Thyroid gland (tissue), 4 donors: ENCODE measurements at regions not wholly inside any gene's neighbourhood (a gene's known extent, or its start where the extent isn't known, plus 50 kb on each side); places are given as distances from the start of the nearest gene placed in this dataset.

ENCODE experiments used
- POLR2A ChIP-seq, 2 donors: fragments of 450-650 bp; IDR thresholded peaks; one replicate each; pipeline ENCODE4 v1.6.1; 2017; ENCODE audit warnings: antibody characterized with exemption in 2 of 2, mild to moderate bottlenecking in 2 of 2, moderate library complexity in 1 of 2
- TF ChIP-seq, protein P1 (sequence below), 6 experiments: fragments of 200-600 bp in 3 of 6; fragments of 450-650 bp in 3 of 6; sonication (generic) in 3 of 6; IDR thresholded peaks; one replicate each; pipeline ENCODE4 v1.5.1; 2016 to 2019; ENCODE audit warnings: antibody characterized with exemption in 6 of 6, mild to moderate bottlenecking in 2 of 6, inconsistent platforms in 1 of 6, moderate library complexity in 1 of 6

DNA sequence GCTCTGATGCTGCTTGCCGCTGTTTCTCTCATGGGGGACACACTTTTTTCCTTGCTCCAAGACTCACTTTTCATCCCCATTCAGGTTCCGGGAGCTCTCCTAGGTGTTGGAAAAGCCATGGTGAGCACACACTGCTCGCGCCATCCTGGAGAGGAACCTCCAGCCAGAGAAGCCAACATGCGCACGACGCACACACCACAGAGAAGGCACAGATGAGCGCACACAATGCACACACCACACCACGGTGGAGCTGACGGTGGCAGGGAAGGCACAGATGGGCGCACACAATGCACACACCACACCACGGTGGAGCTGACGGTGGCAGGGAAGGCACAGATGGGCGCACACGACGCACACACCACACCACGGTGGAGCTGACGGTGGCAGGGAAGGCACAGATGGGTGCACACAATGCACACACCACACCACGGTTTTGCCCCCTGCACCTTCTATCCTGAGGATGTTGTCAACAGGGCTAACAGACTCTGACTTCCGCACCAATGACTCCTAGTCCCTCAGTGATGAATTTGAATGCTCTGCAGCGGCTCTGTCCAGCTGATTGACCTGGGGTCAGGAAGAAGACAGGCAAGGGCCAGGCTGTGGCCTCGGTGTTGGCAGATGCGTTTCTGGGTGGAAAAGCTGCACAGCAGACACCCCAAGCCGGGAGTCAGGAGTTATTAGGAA lies 154.7 kb downstream of the ERMARD start:
- TF ChIP-seq, protein P1, sequence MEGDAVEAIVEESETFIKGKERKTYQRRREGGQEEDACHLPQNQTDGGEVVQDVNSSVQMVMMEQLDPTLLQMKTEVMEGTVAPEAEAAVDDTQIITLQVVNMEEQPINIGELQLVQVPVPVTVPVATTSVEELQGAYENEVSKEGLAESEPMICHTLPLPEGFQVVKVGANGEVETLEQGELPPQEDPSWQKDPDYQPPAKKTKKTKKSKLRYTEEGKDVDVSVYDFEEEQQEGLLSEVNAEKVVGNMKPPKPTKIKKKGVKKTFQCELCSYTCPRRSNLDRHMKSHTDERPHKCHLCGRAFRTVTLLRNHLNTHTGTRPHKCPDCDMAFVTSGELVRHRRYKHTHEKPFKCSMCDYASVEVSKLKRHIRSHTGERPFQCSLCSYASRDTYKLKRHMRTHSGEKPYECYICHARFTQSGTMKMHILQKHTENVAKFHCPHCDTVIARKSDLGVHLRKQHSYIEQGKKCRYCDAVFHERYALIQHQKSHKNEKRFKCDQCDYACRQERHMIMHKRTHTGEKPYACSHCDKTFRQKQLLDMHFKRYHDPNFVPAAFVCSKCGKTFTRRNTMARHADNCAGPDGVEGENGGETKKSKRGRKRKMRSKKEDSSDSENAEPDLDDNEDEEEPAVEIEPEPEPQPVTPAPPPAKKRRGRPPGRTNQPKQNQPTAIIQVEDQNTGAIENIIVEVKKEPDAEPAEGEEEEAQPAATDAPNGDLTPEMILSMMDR (IDR thresholded peaks at IDR 0.05) = no peak
- no peak for TF ChIP-seq POLR2A (IDR thresholded peaks at IDR 0.05)
